LNCAP (cell line): ENCODE measurements at regions not wholly inside any gene's neighbourhood (a gene's known extent, or its start where the extent isn't known, plus 50 kb on each side); places are given as distances from the start of the nearest gene placed in this dataset.

Source experiments
- CTCF ChIP-seq: fragments of 450-650 bp; IDR thresholded peaks from 2 replicates; pipeline ENCODE4 v1.5.1; 2017; ENCODE audit warnings: mild to moderate bottlenecking

- no peak for TF ChIP-seq CTCF
Observed at GRCh38 chr15:35673093-35673684, 127.2 kb upstream of the DPH6 start.

GRCh38 chr15:35674873-35675781, 129.2 kb upstream of the DPH6 start:
- TF ChIP-seq CTCF: no peak

GRCh38 chr15:35678774-35679173, 132.8 kb upstream of the DPH6 start:
- no peak for TF ChIP-seq CTCF

GRCh38 chr15:35679186-35679585, 133.2 kb upstream of the DPH6 start:
- TF ChIP-seq CTCF: no peak

- no peak for TF ChIP-seq CTCF
Observed at GRCh38 chr15:35680951-35681350, 135.0 kb upstream of the DPH6 start.

- no peak for TF ChIP-seq CTCF
Observed at GRCh38 chr15:35686347-35686746, 140.4 kb upstream of the DPH6 start.

- TF ChIP-seq CTCF: no peak
Observed at GRCh38 chr15:35689266-35689665, 143.3 kb upstream of the DPH6 start.
